K562 (cell line): ENCODE measurements at regions not wholly inside any gene's neighbourhood (a gene's known extent, or its start where the extent isn't known, plus 50 kb on each side); places are given as distances from the start of the nearest gene placed in this dataset.
A peak's percentile ranks its signal among the peaks of the same experiment; 100 is the strongest.

ENCODE experiments used
- ATAC-seq: fragments of 200-7000 bp; cut with Tn5 transposase; 3 replicates; pipeline ENCODE4 v1.9.1; 2020; ENCODE audit warnings: moderate library complexity
- BruUV-seq: library from RNA; stranded (reverse); fragments of 400-500 nt; replicated peaks from 2 replicates; lab custom pipeline; 2021; lab: Mats Ljungman, UMichigan
- CTCF ChIA-PET: fragments of 300-600 bp; formaldehyde crosslinking; extraction: SDS; loops from one replicate; lab custom pipeline; 2021; ENCODE audit warnings: low intra/inter-chr PET ratio; lab: Yijun Ruan, JAX
- POLR2A ChIA-PET: fragments of 300-600, 350-650 bp; sonication (Branson Sonifier 250); formaldehyde crosslinking; extraction: SDS; loops from one replicate; lab custom pipeline; 2021; ENCODE audit warnings: antibody characterized with exemption, inconsistent platforms; lab: Yijun Ruan, JAX
- DNase-seq, 4 experiments: peaks; one replicate each; pipeline versions ENCODE4 v3.0.0 to v3.0.0-alpha.2; 2011 to 2018; ENCODE audit warnings: low spot score in 3 of 4, mixed read lengths in 3 of 4; ENCODE audit errors: extremely low read depth in 1 of 4
- FAIRE-seq: peaks from 2 replicates; lab custom pipeline; 2011; peaks lifted over from hg19 to GRCh38; lab: Jason Lieb, UNC
- H2AFZ ChIP-seq: 2 replicates; pipeline ENCODE4 v1.6.0; 2011; ENCODE audit warnings: low read depth, low read length, control low read depth, inconsistent platforms
- H3K27ac ChIP-seq: fragments of 200-600 bp; 3 replicates; pipeline ENCODE4 v1.8.0; 2011; ENCODE audit warnings: low read depth, mild to moderate bottlenecking, control low read depth, inconsistent platforms, low read length, moderate library complexity, mixed read lengths; ENCODE audit errors: extremely low read depth
- H3K27me3 ChIP-seq, 2 experiments: fragments of 300-600 bp in 1 of 2; 2 replicates in 1 of 2; 3 replicates in 1 of 2; pipeline versions ENCODE4 v1.6.0 to v1.8.0; 2011; ENCODE audit warnings: inconsistent platforms in 2 of 2, low read length in 2 of 2, mild to moderate bottlenecking in 1 of 2, mixed read lengths in 1 of 2, moderate library complexity in 1 of 2; ENCODE audit not compliant: control insufficient read depth in 2 of 2, insufficient read depth in 2 of 2
- H3K36me3 ChIP-seq: fragments of 300-600 bp; 3 replicates; pipeline ENCODE4 v1.8.0; 2011; ENCODE audit warnings: mild to moderate bottlenecking, low read length, inconsistent platforms; ENCODE audit not compliant: control insufficient read depth, insufficient read depth
- H3K4me1 ChIP-seq, 2 experiments: fragments of 200-600 bp in 1 of 2; replicated peaks in 1 of 2; 2 replicates in 1 of 2; 3 replicates in 1 of 2; pipeline versions ENCODE4 v1.5.1 to v1.8.0; 2011; ENCODE audit warnings: inconsistent platforms in 2 of 2, low read length in 2 of 2, mild to moderate bottlenecking in 1 of 2, mixed read lengths in 1 of 2, moderate library complexity in 1 of 2; ENCODE audit not compliant: control insufficient read depth in 2 of 2, insufficient read depth in 2 of 2
- H3K4me2 ChIP-seq: 2 replicates; pipeline ENCODE4 v1.6.1; 2011; ENCODE audit warnings: low read length, control low read depth, inconsistent platforms, mixed read lengths; ENCODE audit not compliant: insufficient read depth
- H3K4me3 ChIP-seq: fragments of 200-600 bp; sonication (generic), shearing (Covaris generic); 2 replicates; pipeline ENCODE4 v1.5.1; 2016; ENCODE audit warnings: control low read depth, inconsistent platforms
- H3K79me2 ChIP-seq: fragments of 200-600 bp; 3 replicates; pipeline ENCODE4 v1.8.0; 2011; ENCODE audit warnings: low read length, inconsistent platforms; ENCODE audit not compliant: control insufficient read depth, insufficient read depth
- H3K9ac ChIP-seq, 2 experiments: 2 replicates each; pipeline versions ENCODE4 v1.6.0 to v1.6.1; 2011; ENCODE audit warnings: low read depth in 2 of 2, low read length in 2 of 2, control low read depth in 1 of 2, inconsistent platforms in 1 of 2, mild to moderate bottlenecking in 1 of 2, mixed read lengths in 1 of 2; ENCODE audit not compliant: insufficient read depth in 1 of 2
- H3K9me1 ChIP-seq: one replicate; pipeline ENCODE4 v1.6.0; 2011; ENCODE audit warnings: inconsistent platforms, mild to moderate bottlenecking, low read length, moderate library complexity; ENCODE audit not compliant: control insufficient read depth, insufficient read depth
- H3K9me3 ChIP-seq: replicated peaks from 2 replicates; pipeline ENCODE4 v1.5.1; 2011; ENCODE audit warnings: low read depth, low read length, inconsistent platforms; ENCODE audit not compliant: control insufficient read depth, insufficient read depth
- H4K20me1 ChIP-seq: replicated peaks from 2 replicates; pipeline ENCODE4 v1.6.1; 2011; ENCODE audit warnings: low read length, inconsistent platforms, mixed read lengths; ENCODE audit not compliant: control insufficient read depth, insufficient read depth
- CBX8 ChIP-seq: fragments of 200-600 bp; sonication (generic); IDR thresholded peaks from 2 replicates; pipeline ENCODE4 v1.6.1; 2012; ENCODE audit warnings: borderline replicate concordance, mixed run types, low read depth, mild to moderate bottlenecking, moderate library complexity, mixed read lengths, low read length, control low read depth, inconsistent platforms; ENCODE audit not compliant: poor library complexity, severe bottlenecking; ENCODE audit errors: extremely low read depth
- IFI16 ChIP-seq: fragments of 250-450 bp; sonication (Bioruptor Pico); IDR thresholded peaks from 2 replicates; pipeline ENCODE4 v2.1.2; 2022; ENCODE audit warnings: mild to moderate bottlenecking, inconsistent platforms
- ZNF124 ChIP-seq: sonication (generic); formaldehyde crosslinking; IDR thresholded peaks from 2 replicates; pipeline ENCODE4 v1.8.1; 2022; ENCODE audit warnings: missing genetic modification reagents
- ZNF239 ChIP-seq: fragments of 250-450 bp; sonication (Bioruptor Pico); IDR thresholded peaks from 2 replicates; pipeline ENCODE4 v1.4.0; 2020; ENCODE audit warnings: mild to moderate bottlenecking
- WGBS: fragments of 100-300 bp; shearing (Covaris generic); methylation state at CpG from one replicate; pipeline ENCODE4 v1.1.6; 2016; ENCODE audit warnings: low coverage, mixed read lengths; ENCODE audit not compliant: insufficient coverage; ENCODE audit errors: missing lambda C conversion rate; 5-methylcytosine and 5-hydroxymethylcytosine counted together
- in situ Hi-C: fragments of 300-500 bp; cut with MboI; formaldehyde crosslinking; loops from 4 replicates; pipeline ENCODE4 v1.15.0; 2018; ENCODE audit warnings: inconsistent platforms, mixed read lengths
- intact Hi-C: fragments of 100-400 bp; cut with micrococcal nuclease; formaldehyde crosslinking; loops from 2 replicates; pipeline ENCODE4 v1.14.2; 2022
- TF ChIP-seq, protein P1 (sequence below): sonication (generic); formaldehyde crosslinking; IDR thresholded peaks from 2 replicates; pipeline ENCODE4 v1.8.1; 2023; ENCODE audit warnings: mild to moderate bottlenecking, missing genetic modification reagents

DNA sequence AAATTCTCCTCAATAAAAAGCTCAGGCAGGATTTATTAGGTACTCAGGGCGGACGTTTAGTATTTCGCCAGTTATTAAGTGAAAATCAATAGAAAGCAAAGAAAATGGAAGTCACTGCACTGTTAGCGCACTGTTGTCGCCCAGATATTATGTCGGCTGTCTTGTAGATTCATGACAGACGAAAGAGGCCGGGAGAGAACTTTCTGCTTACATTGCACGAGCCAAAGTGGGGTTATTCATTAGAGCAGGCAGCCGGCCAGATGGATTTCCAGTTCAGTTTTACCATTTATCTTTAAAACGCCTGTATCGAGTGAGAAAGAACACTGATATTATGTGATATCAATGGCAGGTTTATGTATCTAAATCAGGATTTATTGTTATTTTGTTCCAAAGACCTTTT is 866.0 kb upstream of the NR2F2 start:
- Histone ChIP-seq H3K9ac (no peak overlapping the region), H4K20me1 (no peaks in the 10 kb centered on the region), H3K36me3 (no peaks in the 10 kb centered on the region), H3K79me2 (no peaks in the 10 kb centered on the region), H3K9me3 (no peaks in the 10 kb centered on the region), H3K27ac (no peak overlapping the region), H3K27me3 (peaks cover 0 to 15% of the 10 kb centered on the region in 2 experiments; a peak in 3 of 5 replicates), H2AFZ (no peak overlapping the region), H3K4me1 (no peaks in the 10 kb centered on the region), H3K4me2 (no peak overlapping the region), H3K4me3 (no peak overlapping the region), H3K9me1 (no peaks in the 10 kb centered on the region)
- ATAC-seq (no peak), FAIRE-seq (no peak), DNase-seq (no peak)
- ChIA-PET CTCF (no interaction called here), POLR2A (no interaction called here)
- no TSS peak for BruUV-seq
- in situ Hi-C loops = no loop called here
- 10% methylated on average over 12 of the region's 12 CpGs for WGBS
- TF ChIP-seq ZNF124 = no peak
- TF ChIP-seq CBX8 = no peak
- TF ChIP-seq, protein P1, sequence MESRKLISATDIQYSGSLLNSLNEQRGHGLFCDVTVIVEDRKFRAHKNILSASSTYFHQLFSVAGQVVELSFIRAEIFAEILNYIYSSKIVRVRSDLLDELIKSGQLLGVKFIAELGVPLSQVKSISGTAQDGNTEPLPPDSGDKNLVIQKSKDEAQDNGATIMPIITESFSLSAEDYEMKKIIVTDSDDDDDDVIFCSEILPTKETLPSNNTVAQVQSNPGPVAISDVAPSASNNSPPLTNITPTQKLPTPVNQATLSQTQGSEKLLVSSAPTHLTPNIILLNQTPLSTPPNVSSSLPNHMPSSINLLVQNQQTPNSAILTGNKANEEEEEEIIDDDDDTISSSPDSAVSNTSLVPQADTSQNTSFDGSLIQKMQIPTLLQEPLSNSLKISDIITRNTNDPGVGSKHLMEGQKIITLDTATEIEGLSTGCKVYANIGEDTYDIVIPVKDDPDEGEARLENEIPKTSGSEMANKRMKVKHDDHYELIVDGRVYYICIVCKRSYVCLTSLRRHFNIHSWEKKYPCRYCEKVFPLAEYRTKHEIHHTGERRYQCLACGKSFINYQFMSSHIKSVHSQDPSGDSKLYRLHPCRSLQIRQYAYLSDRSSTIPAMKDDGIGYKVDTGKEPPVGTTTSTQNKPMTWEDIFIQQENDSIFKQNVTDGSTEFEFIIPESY (CRISPR knock-in tag) = peak; percentile 72
- no peak for TF ChIP-seq ZNF239 (CRISPR knock-in tag)
- TF ChIP-seq IFI16 (CRISPR knock-in tag) = no peak
- intact Hi-C loops = no loop called here
